ENCODE measurements at regions not wholly inside any gene's neighbourhood (a gene's known extent, or its start where the extent isn't known, plus 50 kb on each side); places are given as distances from the start of the nearest gene placed in this dataset.

GRCh38 chr7:41378156-41378555 is 324.7 kb downstream of the INHBA start:
- TF ChIP-seq CTCF (IDR thresholded peaks at IDR 0.05; ENCODE audit: low read depth, low read length): no peak
- H3K4me3 ChIP-seq (replicated peaks in 1 of 2; ENCODE audit: low read depth in 2 of 2, low read length in 2 of 2): no peak overlapping the region
- DNase-seq (ENCODE audit: low read depth in 2 of 2): no peak

DNA sequence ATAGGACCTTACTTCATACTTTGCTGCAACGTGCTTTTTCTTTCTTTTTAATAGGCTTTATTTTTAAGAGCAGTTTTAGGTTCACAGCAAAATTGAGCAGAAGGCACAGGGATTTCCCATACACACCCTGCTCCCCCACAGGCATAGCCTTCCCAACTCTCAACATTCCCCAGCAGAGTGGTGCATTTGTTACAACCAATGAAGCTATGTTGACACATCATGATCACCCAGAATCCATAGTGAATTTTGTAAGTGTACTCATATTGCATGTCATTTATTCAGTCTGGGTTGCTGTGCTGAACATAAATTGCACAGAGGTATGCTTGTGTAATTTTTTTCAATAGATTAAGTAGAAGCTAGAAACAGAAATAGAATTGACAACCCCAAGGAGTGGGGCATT is 327.3 kb downstream of the INHBA start:
- TF ChIP-seq CTCF (IDR thresholded peaks at IDR 0.05; ENCODE audit: low read depth, low read length): no peak
- no peak overlapping the region for H3K4me3 ChIP-seq (replicated peaks in 1 of 2; ENCODE audit: low read depth in 2 of 2, low read length in 2 of 2)
- no peak for DNase-seq (ENCODE audit: low read depth in 2 of 2)

DNA sequence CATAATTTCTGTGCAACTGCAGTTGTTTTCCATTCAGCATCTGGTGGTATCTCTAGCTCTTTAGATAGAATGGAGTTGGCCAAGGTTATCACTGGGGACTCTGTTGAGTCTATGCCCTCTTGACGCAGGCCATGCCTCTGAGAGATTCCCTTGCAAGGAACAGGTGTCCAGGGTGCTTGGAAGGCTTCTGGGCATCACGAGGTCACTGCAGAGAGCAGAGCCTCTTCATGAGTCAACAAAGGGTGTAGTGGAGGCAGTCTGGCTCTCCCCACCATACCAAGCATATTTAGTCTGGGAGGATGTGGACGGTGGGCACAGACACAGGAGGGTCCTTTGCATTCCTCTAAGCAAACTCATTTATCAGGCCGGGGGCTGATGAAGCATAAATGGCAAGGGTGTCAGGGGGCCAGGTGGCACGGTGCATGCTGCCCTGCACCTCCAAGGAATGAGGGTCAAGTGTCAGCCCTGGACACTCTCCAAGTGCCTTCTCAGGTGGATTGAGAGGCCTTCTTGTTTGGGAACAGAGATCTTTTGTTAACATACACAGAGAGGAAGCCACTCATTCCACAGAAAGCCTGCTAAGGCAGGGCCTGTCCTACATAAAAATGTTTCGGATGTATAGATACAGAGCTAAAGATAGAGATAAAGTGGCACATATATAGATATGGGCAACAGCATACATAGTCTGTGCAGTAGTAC is 328.6 kb downstream of the INHBA start:
- TF ChIP-seq CTCF (IDR thresholded peaks at IDR 0.05; ENCODE audit: low read depth, low read length): no peak
- DNase-seq (ENCODE audit: low read depth in 2 of 2): no peak
- no peak overlapping the region for H3K4me3 ChIP-seq (replicated peaks in 1 of 2; ENCODE audit: low read depth in 2 of 2, low read length in 2 of 2)

DNA sequence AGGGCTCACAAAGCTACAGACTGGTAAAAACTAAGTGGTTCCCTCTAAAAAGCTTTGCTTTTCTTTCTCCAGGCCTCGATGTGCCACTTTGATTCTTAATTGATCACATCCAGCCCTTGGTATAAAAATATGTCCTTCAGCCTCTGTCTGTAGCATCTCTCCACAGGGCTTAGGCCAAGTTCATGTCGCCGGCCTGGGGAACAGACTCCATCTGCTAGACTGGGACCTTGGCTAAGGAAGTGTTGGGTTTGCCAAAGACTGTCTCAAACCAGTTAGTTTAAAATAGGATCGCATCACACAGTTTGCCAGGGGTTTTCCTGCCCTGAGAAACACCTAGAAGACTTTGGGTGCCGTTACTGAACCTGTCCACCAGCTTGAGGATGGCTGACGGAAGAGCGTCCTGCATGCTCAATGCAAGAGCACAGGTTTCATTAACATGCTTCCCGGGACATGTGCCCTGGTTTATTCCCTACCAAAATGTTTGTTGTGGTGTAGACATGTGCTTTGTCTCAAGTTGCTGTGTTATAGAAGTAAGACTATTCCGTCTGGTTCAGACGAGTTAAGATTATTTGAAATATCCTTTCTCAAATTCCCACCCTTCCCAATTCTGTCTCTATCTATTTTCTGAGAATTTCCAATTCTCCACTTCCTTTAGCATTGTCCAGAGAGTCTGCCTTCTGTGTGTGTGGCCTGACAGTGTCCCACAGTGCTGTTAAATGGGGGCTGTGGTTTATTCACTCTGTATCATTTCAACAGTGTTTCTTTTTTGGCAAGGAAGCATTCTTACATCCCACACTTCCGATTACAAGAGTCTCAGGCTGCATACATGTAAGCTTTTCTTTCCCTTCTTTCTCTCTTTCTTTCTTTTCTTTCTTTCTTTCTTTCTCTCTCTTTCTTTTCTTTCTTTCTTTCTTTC is 334.7 kb downstream of the INHBA start:
- no peak overlapping the region for H3K4me3 ChIP-seq (replicated peaks in 1 of 2; ENCODE audit: low read depth in 2 of 2, low read length in 2 of 2)
- peak; percentile 14 to 45 for DNase-seq (ENCODE audit: low read depth in 2 of 2)
- TF ChIP-seq CTCF (IDR thresholded peaks at IDR 0.05; ENCODE audit: low read depth, low read length): no peak

DNA sequence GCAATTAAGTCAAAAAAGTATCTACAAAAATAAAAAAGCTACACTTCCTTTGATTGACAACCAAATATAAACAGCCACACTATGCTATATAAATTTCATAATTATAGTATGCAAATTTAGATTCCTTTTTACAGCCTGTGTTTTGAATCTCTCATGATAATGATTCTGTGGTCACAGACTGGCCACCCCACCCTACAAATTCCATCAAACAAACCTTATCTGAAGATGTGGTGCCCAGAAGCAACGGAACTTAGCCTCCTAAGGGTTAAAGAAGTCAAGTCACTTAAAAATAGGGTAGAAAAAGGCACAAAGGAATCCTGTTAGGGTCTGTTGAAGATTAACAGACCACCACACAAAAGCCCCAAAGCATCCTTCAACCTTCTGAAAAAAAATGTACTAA is 351.8 kb downstream of the INHBA start:
- no peak for DNase-seq (ENCODE audit: low read depth in 2 of 2)
- no peak overlapping the region for H3K4me3 ChIP-seq (replicated peaks in 1 of 2; ENCODE audit: low read depth in 2 of 2, low read length in 2 of 2)
- no peak for TF ChIP-seq CTCF (IDR thresholded peaks at IDR 0.05; ENCODE audit: low read depth, low read length)

DNA sequence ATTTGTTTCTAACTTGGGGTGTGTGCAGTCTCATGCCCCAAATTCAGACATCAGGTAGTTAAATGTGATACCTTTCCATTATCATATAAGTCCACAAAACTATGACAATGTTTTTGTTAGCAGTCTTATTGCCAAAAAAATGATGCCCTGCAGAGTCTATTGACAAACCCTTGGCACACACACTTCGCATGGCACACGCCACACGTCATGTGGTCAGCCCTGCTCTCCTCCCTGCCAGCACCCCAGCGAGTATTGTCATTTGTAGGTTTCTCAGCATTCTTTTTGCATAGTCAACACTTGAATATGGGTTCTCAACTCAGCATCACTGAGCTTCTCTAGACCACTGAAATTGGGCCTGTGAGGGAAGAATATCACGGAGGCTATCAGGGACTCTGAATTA is 356.0 kb downstream of the INHBA start:
- no peak for DNase-seq (ENCODE audit: low read depth in 2 of 2)
- no peak for TF ChIP-seq CTCF (IDR thresholded peaks at IDR 0.05; ENCODE audit: low read depth, low read length)
- no peak overlapping the region for H3K4me3 ChIP-seq (replicated peaks in 1 of 2; ENCODE audit: low read depth in 2 of 2, low read length in 2 of 2)

All from cardiac fibroblast (primary cell).